ENCODE measurements at regions not wholly inside any gene's neighbourhood (a gene's known extent, or its start where the extent isn't known, plus 50 kb on each side); places are given as distances from the start of the nearest gene placed in this dataset.

DNA sequence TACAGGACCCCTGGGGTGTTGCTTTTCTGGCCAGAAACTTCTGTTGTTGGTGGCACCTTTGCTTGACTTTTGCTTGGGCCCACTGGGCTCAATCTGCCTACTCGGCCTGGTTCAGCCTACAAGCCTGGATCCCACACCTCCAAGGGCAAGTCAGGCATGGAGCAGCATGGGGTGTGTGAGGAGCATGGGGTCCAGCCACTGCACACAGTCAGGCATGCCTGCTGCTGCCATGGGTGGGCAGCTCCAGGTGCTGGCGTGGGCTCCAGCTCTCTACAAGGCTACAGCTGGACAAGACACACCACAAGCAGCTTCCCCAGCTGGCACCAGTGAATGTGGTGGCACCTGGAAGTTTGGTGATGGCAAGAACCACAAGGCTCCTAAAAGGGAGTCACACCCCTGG, 1683.1 kb upstream of the ADGRL3 start:
- TF ChIP-seq, protein P1, sequence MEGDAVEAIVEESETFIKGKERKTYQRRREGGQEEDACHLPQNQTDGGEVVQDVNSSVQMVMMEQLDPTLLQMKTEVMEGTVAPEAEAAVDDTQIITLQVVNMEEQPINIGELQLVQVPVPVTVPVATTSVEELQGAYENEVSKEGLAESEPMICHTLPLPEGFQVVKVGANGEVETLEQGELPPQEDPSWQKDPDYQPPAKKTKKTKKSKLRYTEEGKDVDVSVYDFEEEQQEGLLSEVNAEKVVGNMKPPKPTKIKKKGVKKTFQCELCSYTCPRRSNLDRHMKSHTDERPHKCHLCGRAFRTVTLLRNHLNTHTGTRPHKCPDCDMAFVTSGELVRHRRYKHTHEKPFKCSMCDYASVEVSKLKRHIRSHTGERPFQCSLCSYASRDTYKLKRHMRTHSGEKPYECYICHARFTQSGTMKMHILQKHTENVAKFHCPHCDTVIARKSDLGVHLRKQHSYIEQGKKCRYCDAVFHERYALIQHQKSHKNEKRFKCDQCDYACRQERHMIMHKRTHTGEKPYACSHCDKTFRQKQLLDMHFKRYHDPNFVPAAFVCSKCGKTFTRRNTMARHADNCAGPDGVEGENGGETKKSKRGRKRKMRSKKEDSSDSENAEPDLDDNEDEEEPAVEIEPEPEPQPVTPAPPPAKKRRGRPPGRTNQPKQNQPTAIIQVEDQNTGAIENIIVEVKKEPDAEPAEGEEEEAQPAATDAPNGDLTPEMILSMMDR (IDR thresholded peaks at IDR 0.05) = no peak
- TF ChIP-seq POLR2A (IDR thresholded peaks at IDR 0.05) (no peak), EP300 (IDR thresholded peaks at IDR 0.05) (no peak), POLR2AphosphoS5 (IDR thresholded peaks at IDR 0.05) (no peak)

Measured in sigmoid colon (tissue), 4 donors.